GM23248 (cell line): ENCODE measurements at regions not wholly inside any gene's neighbourhood (a gene's known extent, or its start where the extent isn't known, plus 50 kb on each side); places are given as distances from the start of the nearest gene placed in this dataset.

Experiments used
- EZH2 ChIP-seq: fragments of 200-600 bp; sonication (generic); IDR thresholded peaks from 2 replicates; pipeline ENCODE4 v1.6.1; 2018; ENCODE audit warnings: antibody characterized with exemption, mild to moderate bottlenecking; ENCODE audit not compliant: insufficient read depth, poor library complexity, severe bottlenecking
- EZH2phosphoT487 ChIP-seq: fragments of 200-600 bp; sonication (generic); IDR thresholded peaks from 2 replicates; pipeline ENCODE4 v1.6.1; 2018; ENCODE audit warnings: antibody characterized with exemption, moderate library complexity, mild to moderate bottlenecking, low read depth; ENCODE audit not compliant: insufficient read depth

DNA sequence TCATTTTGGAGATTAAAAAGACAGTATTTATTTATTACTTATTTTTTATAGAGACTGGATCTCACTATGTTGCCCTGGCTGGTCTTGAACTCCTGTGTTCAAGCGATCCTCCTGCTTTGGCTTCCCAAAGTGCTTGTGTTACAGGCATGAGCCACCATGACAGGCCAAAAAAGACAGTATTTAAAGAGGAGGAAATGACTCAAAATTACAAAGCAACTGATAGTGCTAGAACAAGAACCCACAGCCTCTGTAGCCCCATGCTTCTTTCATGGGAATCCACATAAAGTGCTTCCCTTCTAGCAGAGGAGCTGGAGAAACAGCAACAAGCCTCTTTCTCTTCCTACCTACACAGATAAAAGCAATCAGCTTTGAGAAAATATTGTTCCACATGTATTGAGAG, 230.7 kb upstream of the PODXL start:
- no peak for TF ChIP-seq EZH2
- no peak for TF ChIP-seq EZH2phosphoT487
